ENCODE measurements at regions not wholly inside any gene's neighbourhood (a gene's known extent, or its start where the extent isn't known, plus 50 kb on each side); places are given as distances from the start of the nearest gene placed in this dataset.

- H3K4me3 ChIP-seq (ENCODE audit: low read length), result no peak overlapping the region
- DNase-seq (ENCODE audit: low read depth), result no peak
- no peak for TF ChIP-seq CTCF (conservative IDR thresholded peaks at IDR 0.05; ENCODE audit: low read length)
Measured at GRCh38 chr3:104742044-104742443, 624.7 kb upstream of the ALCAM start.

- no peak for DNase-seq (ENCODE audit: low read depth)
- no peak for TF ChIP-seq CTCF (conservative IDR thresholded peaks at IDR 0.05; ENCODE audit: low read length)
- H3K4me3 ChIP-seq (ENCODE audit: low read length), result no peak overlapping the region
Measured at GRCh38 chr3:104745313-104745712, 621.4 kb upstream of the ALCAM start.

GRCh38 chr3:104746056-104746455 is 620.7 kb upstream of the ALCAM start:
- no peak for TF ChIP-seq CTCF (conservative IDR thresholded peaks at IDR 0.05; ENCODE audit: low read length)

GRCh38 chr3:104750581-104750980 is 616.1 kb upstream of the ALCAM start:
- no peak overlapping the region for H3K4me3 ChIP-seq (ENCODE audit: low read length)
- peak; percentile 47 for DNase-seq (ENCODE audit: low read depth)

More at GRCh38 chr3:104746056-104746455, 620.7 kb upstream of the ALCAM start:
- DNase-seq (ENCODE audit: low read depth), result no peak
- H3K4me3 ChIP-seq (ENCODE audit: low read length), result no peak overlapping the region

GRCh38 chr3:104755791-104756190 is 610.9 kb upstream of the ALCAM start:
- DNase-seq (ENCODE audit: low read depth), result no peak
- no peak for TF ChIP-seq CTCF (conservative IDR thresholded peaks at IDR 0.05; ENCODE audit: low read length)

More at GRCh38 chr3:104750581-104750980, 616.1 kb upstream of the ALCAM start:
- TF ChIP-seq CTCF (conservative IDR thresholded peaks at IDR 0.05; ENCODE audit: low read length), result no peak

GRCh38 chr3:104763007-104763406 is 603.7 kb upstream of the ALCAM start:
- DNase-seq (ENCODE audit: low read depth), result peak; percentile 51
- no peak for TF ChIP-seq CTCF (conservative IDR thresholded peaks at IDR 0.05; ENCODE audit: low read length)
- H3K4me3 ChIP-seq (ENCODE audit: low read length), result no peak overlapping the region

More at GRCh38 chr3:104755791-104756190, 610.9 kb upstream of the ALCAM start:
- no peak overlapping the region for H3K4me3 ChIP-seq (ENCODE audit: low read length)

GRCh38 chr3:104764496-104764895 is 602.2 kb upstream of the ALCAM start:
- TF ChIP-seq CTCF (conservative IDR thresholded peaks at IDR 0.05; ENCODE audit: low read length), result no peak
- no peak overlapping the region for H3K4me3 ChIP-seq (ENCODE audit: low read length)
- DNase-seq (ENCODE audit: low read depth), result no peak
